Left renal pelvis (tissue), 4 donors: ENCODE measurements at regions not wholly inside any gene's neighbourhood (a gene's known extent, or its start where the extent isn't known, plus 50 kb on each side); places are given as distances from the start of the nearest gene placed in this dataset.

ENCODE experiments used
- DNase-seq, 4 donors: peaks; one replicate each; pipeline ENCODE4 v3.0.0-alpha.2; 2013; ENCODE audit warnings: low read depth in 4 of 4, low spot score in 3 of 4

- no peak for DNase-seq
These were observed 55.1 kb upstream of the SLC25A26 start for GRCh38 chr3:66165660-66166059.

DNA sequence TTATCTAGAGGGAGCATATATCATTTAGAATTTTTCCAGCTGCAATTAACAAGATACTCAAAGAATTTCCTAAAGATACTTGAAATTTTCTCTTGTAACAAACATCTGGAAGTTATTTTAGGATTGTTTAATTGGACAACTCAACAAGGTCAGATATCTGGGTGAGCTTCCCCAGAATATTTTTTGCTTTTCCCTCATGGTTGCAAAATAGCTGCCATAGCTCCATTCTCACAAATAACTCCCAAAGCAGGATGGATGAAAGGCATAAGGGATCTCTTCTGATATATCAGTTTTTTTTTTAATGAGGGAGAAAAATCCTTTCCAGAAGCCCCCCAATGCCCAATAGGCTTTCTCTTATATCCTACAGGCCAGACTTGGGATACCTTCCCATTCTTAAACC lies 56.6 kb upstream of the SLC25A26 start:
- DNase-seq: no peak

DNA sequence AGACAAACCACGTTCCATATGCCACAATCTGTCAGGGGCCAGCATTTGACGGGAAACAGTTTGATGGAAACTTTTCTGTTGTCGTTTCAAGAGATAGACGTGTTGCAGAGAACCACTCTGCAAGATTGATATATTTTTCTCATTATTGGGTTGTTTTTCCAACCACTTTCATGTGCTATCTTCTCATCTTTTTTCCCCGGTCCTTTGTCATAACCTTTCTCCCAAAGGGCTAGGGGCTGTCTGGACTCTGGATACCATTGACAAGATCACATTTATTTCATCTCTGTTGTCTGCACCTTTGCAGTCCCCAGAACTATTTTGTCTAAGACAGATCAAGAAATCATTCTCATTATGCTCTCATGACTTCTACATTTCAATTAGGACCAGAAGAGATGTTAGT lies 57.6 kb upstream of the SLC25A26 start:
- DNase-seq: no peak

DNA sequence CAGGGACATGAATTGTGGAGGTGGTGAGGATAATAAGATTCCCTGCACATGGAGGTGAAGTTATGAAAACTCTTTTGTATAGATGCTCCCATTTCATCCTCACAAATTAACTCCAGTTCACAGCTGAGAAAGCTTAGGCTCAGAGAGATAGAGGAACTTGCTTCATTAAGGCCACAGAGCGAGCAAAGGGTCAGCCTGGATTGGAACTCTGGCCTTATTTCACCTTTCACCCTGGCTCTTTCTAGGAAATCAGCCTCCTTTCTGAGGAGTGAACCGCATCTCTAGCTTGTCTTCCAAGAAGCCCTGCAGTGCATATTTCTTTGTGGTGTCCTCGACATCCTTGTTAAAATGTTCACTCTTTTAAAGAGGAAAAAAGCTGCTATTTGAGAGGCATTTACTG lies 58.0 kb upstream of the SLC25A26 start:
- DNase-seq: no peak

DNA sequence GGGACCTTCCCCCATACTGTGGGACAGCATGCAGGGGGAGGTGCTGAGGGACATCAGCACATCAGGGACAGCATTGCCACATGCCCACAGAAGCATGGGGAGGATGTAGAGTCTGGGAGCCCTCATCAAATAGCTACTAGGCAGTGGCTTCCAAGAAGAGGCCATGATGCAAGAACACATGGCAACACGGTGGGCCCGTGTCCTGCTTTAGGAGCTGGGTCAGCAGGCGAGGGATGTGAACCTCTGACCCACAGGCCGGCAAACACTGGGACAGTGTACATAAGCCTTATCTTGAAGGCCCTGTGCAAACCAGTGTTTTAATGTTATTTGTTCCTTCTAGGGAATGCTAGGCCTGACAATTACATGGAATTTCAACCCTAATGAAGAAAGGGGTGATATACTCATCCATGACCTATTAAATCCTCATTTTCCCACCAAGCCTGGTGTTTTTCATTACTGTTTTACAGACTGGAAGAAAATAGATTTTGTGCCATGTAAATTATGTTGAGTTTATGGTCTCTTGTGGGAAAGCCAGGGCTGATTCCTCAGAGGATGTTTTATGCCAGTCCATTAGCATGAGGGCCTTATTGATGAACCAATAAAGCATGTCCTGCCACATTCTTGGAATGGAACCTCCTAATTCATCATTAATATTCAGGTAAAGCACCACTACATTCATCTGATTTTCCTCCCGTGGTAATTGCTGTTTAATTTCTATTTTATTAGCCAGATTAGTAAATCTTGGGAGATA lies 61.7 kb upstream of the SLC25A26 start:
- no peak for DNase-seq

DNA sequence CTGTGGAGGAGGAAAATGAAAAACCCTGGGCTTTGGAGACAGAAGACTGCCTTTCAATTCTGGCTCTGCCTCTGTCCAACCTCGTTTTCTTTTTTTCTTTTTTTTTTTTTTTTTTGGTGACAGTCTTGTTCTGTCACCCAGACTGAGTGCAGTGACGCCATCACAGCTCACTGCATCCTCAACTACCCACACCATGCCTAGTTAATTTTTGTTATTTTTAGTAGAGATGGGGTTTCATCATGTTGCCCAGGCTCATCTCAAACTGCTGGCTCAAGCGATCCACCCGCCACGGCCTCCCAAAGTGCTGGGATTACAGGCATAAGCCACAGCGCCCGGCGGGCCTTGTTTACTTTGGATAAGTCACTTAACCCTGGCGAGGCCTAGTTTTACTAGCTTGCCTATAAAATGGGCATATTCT lies 66.3 kb upstream of the SLC25A26 start:
- DNase-seq: no peak

- DNase-seq: no peak
These were observed 67.0 kb upstream of the SLC25A26 start for GRCh38 chr3:66153481-66154443.

DNA sequence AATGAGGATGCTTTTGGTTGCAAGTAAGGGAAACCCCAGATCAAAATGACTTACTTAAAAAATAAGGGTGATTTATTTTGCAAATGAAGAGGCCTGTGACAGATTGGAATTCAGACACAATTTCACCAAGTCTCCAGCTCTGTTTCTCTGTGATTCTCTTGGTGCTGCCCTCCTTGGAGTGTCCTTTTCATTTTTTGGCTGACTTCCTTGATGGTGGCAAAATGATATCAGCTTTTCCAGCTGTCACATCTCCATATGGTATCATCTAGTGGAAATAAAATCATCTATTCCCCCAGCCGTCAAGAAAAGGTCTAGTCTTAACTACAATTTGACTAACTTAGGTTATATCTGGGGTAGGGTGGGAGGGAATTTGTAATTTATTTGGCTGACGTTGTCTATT lies 68.5 kb upstream of the SLC25A26 start:
- DNase-seq: no peak

DNA sequence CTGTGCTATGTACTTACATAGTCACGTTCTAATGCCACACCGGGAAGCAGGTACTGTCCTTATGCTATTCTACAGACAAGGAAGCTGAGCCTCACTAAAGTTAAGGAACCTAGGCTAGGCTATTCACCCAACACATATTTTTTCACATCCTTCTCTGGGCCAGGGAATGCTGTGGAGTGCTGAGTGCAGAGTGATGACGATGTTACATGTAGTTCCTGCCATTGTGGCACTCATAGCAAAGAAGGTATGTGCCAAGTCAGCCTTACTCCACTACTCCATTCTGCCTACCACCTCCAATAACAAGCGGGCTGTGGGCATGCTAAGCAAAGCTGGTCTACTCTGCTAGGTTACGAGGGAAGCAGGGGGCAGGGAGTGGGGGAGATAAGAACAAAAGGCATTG lies 69.8 kb upstream of the SLC25A26 start:
- no peak for DNase-seq

- DNase-seq: no peak
These were observed 71.5 kb upstream of the SLC25A26 start for GRCh38 chr3:66149269-66149668.

DNA sequence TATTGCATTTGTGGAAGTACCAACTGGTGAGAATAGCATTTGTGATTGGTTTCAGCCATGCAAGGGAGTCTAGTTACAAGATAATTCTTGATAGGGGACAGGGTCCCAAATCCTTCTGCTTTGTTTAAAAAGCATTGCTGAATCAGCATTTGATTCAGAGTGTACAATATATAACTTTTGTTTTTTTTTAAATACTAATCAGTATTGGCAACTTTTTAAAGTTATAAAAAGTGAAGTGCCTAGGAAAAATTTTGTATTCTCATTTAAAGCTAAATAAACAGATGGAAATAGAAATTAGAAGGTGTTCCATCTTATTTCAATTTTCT lies 75.4 kb upstream of the SLC25A26 start:
- DNase-seq: no peak

GRCh38 chr3:66144568-66145407 lies 76.0 kb upstream of the SLC25A26 start:
- DNase-seq: no peak

DNA sequence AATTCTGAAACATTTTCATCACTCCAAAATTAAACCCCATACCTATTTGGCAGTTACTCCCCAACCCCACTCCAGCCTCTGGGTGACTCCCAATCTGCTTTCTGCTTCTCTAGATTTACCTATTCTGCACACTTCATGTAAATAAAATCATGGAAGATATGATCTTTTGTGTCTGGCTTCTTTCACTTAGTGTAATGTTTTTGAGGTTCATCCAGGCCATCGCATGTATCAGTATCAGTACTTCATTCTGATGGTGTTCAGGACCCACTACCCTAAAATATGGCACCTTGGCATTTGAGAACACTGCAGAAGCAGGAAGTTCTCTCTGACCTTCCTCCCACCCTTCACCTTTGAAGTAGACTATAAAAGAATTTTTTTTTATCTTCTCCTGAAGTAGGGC lies 78.7 kb upstream of the SLC25A26 start:
- no peak for DNase-seq

GRCh38 chr3:66140743-66141372 lies 79.9 kb upstream of the SLC25A26 start:
- no peak for DNase-seq

GRCh38 chr3:66140106-66140505 lies 80.7 kb upstream of the SLC25A26 start:
- no peak for DNase-seq

GRCh38 chr3:66139415-66139814 lies 81.4 kb upstream of the SLC25A26 start:
- no peak for DNase-seq

GRCh38 chr3:66138336-66139313 lies 82.2 kb upstream of the SLC25A26 start:
- no peak for DNase-seq

- DNase-seq: no peak
These were observed 84.2 kb upstream of the SLC25A26 start for GRCh38 chr3:66136597-66136996.

GRCh38 chr3:66133853-66134445 lies 86.9 kb upstream of the SLC25A26 start:
- no peak for DNase-seq
